HG02981 (cell line): ENCODE measurements at regions not wholly inside any gene's neighbourhood (a gene's known extent, or its start where the extent isn't known, plus 50 kb on each side); places are given as distances from the start of the nearest gene placed in this dataset.
"Not testable (repeated sequence)": the region's sequence is repeated elsewhere in the genome, so short reads cannot be mapped to it uniquely, and the experiment has no call there.

Experiments
- ATAC-seq: cut with Tn5 transposase; IDR thresholded peaks from one replicate; pipeline ENCODE4 v1.9.1; 2021; ENCODE audit warnings: mild to moderate bottlenecking, moderate library complexity; ENCODE audit not compliant: unreplicated experiment

DNA sequence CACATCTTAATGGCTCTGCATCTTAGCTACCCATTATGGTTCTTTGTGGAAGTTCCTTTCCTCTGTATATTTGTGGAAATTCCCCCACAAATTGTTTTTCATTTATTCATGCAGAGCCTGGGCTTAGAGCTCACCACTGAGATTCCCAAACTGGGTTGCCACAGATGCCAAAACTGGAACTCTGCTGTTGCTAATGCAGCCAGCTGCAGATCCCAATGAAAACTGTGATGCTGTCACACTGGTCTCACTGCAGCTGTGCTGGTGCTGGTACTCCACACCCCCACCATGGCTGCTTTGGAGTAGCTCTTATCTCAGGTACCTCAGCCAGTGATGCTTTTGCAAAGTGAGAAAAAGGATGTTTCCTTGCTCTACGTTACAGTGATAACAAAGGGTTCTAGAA is 87.7 kb downstream of the DCK start:
- ATAC-seq = no peak

DNA sequence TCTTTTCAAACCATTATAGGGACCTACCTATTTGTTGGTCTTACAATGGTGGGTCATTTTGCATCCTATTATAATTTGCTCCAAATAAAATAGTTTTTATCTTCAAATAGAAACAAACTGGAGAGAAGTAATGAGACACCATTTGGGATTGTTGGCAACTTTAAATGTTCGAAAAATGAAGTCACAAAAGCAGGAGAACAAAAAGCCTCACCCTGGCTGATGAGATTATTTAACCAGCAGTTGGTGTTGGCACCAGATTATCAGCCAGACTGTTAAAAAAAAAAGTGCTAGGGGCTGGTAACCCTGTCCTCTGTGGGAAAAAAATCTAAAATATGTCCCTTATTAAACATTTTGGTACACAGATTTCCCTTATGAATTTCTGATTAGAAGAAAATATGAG is 100.3 kb downstream of the DCK start:
- ATAC-seq = no peak

- no peak for ATAC-seq
Measured at GRCh38 chr4:71094201-71094600, 100.8 kb downstream of the DCK start.

GRCh38 chr4:71095141-71095540 is 101.7 kb downstream of the DCK start:
- no peak for ATAC-seq

GRCh38 chr4:71095545-71095944 is 102.1 kb downstream of the DCK start:
- no peak for ATAC-seq

- no peak for ATAC-seq
Measured at GRCh38 chr4:71107726-71108125, 114.3 kb downstream of the DCK start.

DNA sequence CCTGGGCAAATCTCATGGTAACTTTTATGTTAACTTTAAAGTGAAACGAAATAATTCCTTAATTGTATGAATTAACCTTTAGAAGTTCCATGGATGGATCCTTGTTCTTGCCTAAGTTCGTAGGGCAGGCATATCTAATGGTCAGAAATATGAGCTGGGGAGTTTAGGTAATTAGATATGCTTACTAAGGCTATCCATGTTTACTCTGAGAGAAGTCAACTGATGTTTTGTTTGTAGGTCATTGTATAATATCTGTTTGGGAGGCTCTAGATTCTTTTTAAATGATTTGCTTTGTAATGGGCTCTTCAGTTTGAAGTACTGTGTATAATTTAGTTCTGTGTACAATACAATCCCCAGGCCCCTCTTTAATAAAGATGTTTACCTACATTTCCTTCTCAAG is 117.0 kb downstream of the DCK start:
- ATAC-seq = no peak

- ATAC-seq = not testable (repeated sequence)
Measured at GRCh38 chr4:71111133-71111532, 117.7 kb downstream of the DCK start.

DNA sequence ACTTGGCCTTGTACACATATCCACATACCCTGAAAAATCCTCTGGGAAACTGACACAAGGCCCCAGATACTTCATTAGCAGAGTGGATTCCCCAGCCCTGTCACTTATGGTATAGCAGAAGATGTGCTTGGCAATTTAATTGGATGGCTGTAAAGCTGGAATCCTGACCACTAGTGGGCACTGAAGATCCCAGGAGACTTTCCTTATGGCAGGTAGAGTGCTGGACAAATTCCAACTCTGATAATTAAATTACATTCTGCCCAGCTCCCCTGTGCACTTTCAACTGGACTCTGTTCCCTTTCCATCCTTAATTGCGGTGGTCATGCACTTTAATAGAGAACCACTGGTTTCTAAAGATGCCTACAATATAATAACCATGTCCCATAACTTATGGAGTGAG is 119.8 kb downstream of the DCK start:
- ATAC-seq = no peak

- ATAC-seq = no peak
Measured at GRCh38 chr4:71120831-71121524, 127.5 kb downstream of the DCK start.

DNA sequence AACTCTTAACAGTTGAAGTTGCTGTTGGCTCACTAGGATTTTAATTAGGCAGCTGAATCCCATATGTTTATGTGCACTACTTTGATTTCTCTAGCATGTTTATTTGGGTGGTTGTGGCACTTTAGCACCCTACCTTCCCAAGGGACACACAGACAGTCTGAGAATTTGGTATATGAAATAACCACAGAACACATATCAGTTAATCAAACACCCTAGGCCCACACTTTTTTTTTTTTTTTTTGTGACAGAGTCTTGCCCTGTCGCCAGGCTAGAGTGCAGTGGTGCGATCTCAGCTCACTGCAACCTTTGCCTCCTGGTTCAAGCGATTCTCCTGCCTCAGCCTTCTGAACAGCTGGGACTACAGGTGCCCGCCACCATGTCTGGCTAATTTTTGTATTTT is 130.5 kb downstream of the DCK start:
- no peak for ATAC-seq

- ATAC-seq = no peak
Measured at GRCh38 chr4:71125137-71125536, 131.7 kb downstream of the DCK start.

DNA sequence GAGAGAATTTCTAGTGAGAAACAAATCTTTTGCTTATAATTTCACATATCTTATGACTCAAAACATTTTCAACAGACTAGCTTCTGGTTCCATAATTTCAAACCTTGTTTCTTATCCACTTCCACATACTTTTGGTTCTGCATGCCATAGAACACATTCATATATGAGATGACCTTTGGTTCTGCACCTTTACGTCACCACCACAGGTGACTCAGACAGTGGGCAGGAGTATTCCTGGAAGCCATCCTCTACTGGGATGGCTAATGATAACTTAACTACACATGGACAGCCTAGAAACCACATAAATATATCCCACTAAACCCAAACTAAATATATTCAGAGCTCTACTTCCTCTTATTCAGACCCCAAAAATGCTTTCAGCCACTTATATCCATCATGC is 133.3 kb downstream of the DCK start:
- ATAC-seq = no peak

- no peak for ATAC-seq
Measured at GRCh38 chr4:71130827-71131603, 137.6 kb downstream of the DCK start.

DNA sequence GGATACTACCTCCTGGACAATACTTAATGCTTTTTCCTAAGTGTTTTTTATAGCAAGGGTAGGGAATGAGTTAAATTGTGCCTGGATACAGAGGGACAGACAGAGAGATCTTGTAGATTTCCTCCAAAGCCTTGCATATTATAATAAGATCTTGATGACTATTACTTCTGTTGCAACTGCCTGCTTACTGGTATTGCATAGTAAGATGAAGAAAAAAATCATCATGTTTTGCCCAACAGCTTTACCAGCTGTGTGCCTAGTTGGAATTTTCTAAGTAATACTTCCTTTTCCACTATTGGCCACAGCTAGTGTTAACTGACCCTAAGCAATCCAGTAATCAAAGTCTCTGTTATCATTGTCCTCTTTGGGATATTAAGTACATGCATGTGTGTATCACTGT is 139.0 kb downstream of the DCK start:
- ATAC-seq = no peak

DNA sequence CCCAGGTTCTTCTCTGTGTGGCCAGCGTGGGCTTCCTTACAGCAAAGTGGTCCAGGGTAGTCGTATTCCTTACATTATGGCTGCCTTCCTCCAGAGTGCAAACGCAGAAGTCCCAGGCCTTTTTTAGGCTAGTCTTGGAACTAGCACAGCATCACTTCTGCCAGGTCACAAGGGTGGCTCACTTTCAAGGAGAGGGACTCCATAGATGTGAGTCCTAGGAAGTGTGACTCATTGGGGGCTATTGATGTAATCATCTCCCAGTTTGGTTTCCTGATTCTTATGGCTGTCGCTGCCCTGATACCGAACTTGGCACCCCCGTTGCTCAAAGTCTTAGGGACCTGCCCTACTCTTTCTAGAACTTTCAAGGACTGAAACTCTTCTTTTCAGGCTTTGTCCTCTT is 140.0 kb downstream of the DCK start:
- ATAC-seq = no peak

- ATAC-seq = no peak
Measured at GRCh38 chr4:71136071-71136470, 142.6 kb downstream of the DCK start.

GRCh38 chr4:71138007-71138615 is 144.7 kb downstream of the DCK start:
- no peak for ATAC-seq

- no peak for ATAC-seq
Measured at GRCh38 chr4:71140563-71140962, 147.1 kb downstream of the DCK start.

GRCh38 chr4:71141125-71141524 is 147.7 kb downstream of the DCK start:
- ATAC-seq = no peak

- no peak for ATAC-seq
Measured at GRCh38 chr4:71147261-71147660, 153.8 kb downstream of the DCK start.

DNA sequence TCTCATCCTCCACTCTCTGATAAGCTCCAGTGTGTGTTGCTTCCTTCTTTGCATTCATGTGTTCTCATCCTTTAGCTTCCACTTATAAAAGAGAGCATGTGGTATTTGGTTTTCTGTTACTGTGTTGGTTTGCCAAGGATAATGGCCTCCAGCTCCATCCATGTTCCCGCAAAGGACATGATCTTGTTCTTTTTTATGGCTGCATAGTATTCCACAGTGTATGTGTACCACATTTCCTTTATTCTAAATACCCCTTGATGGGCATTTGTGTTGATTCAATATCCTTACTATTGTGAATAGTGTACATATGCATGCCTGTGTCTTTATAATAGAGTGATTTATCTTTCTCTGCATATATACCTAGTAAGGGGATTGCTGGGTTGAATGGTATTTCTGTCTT is 155.1 kb downstream of the DCK start:
- ATAC-seq = no peak
